ENCODE measurements at regions not wholly inside any gene's neighbourhood (a gene's known extent, or its start where the extent isn't known, plus 50 kb on each side); places are given as distances from the start of the nearest gene placed in this dataset.

DNA sequence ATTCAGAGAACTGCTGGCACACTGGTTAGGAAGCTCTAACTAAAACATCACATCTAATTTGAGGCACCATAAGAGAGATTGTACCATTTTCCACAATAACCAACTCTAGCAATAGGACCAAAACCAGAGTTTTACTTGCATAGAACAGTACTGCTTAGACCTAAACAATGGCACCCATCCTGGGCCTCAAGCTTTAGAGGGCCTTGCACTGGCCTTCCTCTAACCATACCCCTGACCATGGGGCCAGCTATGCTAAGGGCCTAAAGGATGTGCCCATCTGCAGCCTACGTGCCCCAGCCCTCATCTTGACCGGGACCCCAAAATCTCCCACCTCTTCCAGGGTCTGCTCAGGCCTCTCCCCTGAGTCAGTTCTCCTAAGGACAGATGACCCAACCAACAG, 74.4 kb upstream of the ARHGAP32 start:
- DNase-seq: no peak

GRCh38 chr11:129265125-129265788, 73.1 kb upstream of the ARHGAP32 start:
- DNase-seq: no peak

GRCh38 chr11:129264114-129264513, 72.0 kb upstream of the ARHGAP32 start:
- no peak for DNase-seq

DNA sequence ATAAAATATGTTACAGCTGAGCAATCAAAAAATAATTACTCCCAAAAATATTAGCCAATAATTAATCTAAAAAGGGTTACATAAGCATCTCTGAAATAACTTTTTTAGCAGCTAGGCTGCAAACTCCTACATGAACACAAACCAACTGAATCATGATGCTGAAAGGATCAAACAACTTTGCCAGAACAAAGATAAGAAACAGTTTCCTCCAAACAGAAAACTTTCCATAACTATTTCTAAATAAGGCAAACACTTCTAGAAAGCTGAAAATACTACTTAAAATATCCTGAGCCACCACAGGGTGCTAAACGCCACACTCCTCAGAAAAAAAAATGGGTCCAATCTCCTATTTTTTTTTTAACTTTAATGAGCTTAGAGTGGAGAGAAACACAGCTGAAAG, 68.6 kb upstream of the ARHGAP32 start:
- DNase-seq: no peak

DNA sequence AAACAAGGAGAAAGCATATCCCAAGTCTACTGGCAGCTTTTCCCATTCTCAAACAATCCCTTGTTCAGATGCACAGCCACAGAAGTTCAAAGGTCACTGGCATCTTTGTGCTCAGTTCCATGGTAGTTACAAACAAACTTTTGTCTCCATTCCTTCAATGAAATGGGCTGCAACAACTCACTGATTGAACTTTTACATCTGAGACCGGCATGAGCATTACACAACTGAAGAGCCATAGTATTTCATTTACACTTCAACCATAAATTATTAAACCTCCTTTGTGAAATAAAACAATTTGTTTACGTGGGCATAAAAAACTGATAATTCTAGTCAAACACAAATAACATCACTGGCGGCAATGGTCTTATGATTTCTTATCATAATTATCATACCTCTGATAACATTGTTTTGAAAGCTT, 67.8 kb upstream of the ARHGAP32 start:
- DNase-seq: peak; percentile 18

GRCh38 chr11:129258205-129258604, 66.1 kb upstream of the ARHGAP32 start:
- no peak for DNase-seq

DNA sequence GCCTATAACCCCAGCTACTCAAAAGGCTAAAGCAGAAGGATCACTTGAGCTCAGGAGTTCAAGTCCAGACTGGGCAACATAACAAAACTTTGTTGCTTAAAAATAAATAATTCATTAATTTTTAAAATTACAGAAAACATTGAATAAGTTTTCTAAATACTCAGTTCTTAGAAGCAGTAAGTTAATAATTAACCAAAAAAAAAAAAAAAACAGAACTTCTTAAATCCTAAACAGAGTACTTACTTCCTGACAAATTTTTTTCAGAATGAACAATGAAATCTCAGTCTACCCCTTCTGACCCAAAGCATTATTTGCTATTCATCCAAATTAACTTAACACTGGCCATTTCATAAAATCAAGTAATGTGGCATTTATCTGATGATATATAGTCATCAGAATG, 65.4 kb upstream of the ARHGAP32 start:
- no peak for DNase-seq

- DNase-seq: no peak
Measured at GRCh38 chr11:129252621-129253020, 60.5 kb upstream of the ARHGAP32 start.

GRCh38 chr11:129251067-129251466, 58.9 kb upstream of the ARHGAP32 start:
- no peak for DNase-seq

DNA sequence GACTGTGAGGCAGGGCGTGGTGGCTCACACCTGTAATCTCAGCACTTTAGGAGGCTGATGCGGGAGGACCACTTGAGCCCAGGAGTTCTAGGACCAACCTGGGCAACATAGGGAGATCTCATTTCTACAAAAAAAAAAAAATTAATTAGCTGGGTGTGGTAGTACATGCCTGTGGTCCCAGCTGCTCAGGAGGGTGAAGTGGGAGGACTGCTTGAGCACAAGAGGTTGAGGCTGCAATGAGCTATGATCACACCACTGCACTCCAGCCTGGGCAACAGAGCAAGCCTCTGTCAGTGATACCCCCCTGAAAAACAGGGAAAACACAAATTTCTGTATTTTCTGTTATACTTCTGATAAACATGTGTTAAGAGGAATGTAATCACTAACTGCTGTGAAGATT, 57.8 kb upstream of the ARHGAP32 start:
- DNase-seq: no peak

GRCh38 chr11:129249351-129249750, 57.2 kb upstream of the ARHGAP32 start:
- DNase-seq: no peak

GRCh38 chr11:129248618-129249017, 56.5 kb upstream of the ARHGAP32 start:
- DNase-seq: no peak

- DNase-seq: no peak
Measured at GRCh38 chr11:129247135-129247534, 55.0 kb upstream of the ARHGAP32 start.

GRCh38 chr11:129242855-129243254, 50.7 kb upstream of the ARHGAP32 start:
- no peak for DNase-seq

Data from occipital lobe (tissue), 1 donor.